HCT116 (cell line): ENCODE measurements at regions not wholly inside any gene's neighbourhood (a gene's known extent, or its start where the extent isn't known, plus 50 kb on each side); places are given as distances from the start of the nearest gene placed in this dataset.

Source experiments
- ATAC-seq: fragments of 200-7000 bp; cut with Tn5 transposase; 2 replicates; pipeline ENCODE4 v1.9.1; 2020; ENCODE audit warnings: mild to moderate bottlenecking, moderate library complexity
- BruUV-seq: library from RNA; stranded (reverse); fragments of 400-500 nt; replicated peaks from 2 replicates; lab custom pipeline; 2021; lab: Mats Ljungman, UMichigan
- CTCF ChIA-PET: fragments of 300-600 bp; sonication (Branson Sonifier 250); formaldehyde crosslinking; loops from one replicate; lab custom pipeline; 2021; ENCODE audit warnings: antibody characterized with exemption; lab: Charles Lee
- POLR2A ChIA-PET: fragments of 300-600, 350-600 bp; sonication (Branson Sonifier 250); formaldehyde crosslinking; loops from one replicate; lab custom pipeline; 2021; ENCODE audit warnings: antibody characterized with exemption; lab: Charles Lee
- RAD21 ChIA-PET, 2 experiments: fragments of 300-600 bp; sonication (Branson Sonifier 250); formaldehyde crosslinking; loops; one replicate each; lab custom pipeline; 2023; ENCODE audit warnings: low total read pairs in 2 of 2; ENCODE audit not compliant: uncharacterized antibody in 2 of 2, unreplicated experiment in 2 of 2, low non-redundant PET in 1 of 2; lab: Charles Lee
- DNase-seq: peaks from one replicate; pipeline ENCODE4 v3.0.0-alpha.2; 2010; ENCODE audit warnings: low read depth, low spot score
- H2AFZ ChIP-seq: fragments of 200-600 bp; shearing (Covaris generic), sonication (generic); 2 replicates; pipeline ENCODE4 v1.6.1; 2017; ENCODE audit warnings: low read depth, mixed run types, mixed read lengths, antibody characterized with exemption, low read length; ENCODE audit not compliant: poor library complexity, severe bottlenecking
- H3K27ac ChIP-seq: 2 replicates; pipeline ENCODE4 v1.5.1; 2012; ENCODE audit warnings: low read depth, low read length
- H3K27me3 ChIP-seq: fragments of 200-600 bp; sonication (generic); 2 replicates; pipeline ENCODE4 v1.6.1; 2016; ENCODE audit warnings: mixed run types, low read length, mixed read lengths; ENCODE audit not compliant: insufficient read depth
- H3K36me3 ChIP-seq, 2 experiments: fragments of 200-500 bp in 1 of 2; fragments of 200-600 bp in 1 of 2; sonication (Bioruptor generic) in 1 of 2; sonication (generic) in 1 of 2; 2 replicates each; pipeline versions ENCODE4 v1.5.1 to v1.6.1; 2014 to 2016; ENCODE audit warnings: low read length in 2 of 2, inconsistent platforms in 1 of 2, mixed read lengths in 1 of 2, mixed run types in 1 of 2; ENCODE audit not compliant: insufficient read depth in 2 of 2, control insufficient read depth in 1 of 2
- H3K4me1 ChIP-seq, 2 experiments: fragments of 200-600 bp in 1 of 2; sonication (generic) in 1 of 2; 2 replicates each; pipeline versions ENCODE4 v1.5.1 to v1.6.1; 2012 to 2017; ENCODE audit warnings: low read length in 2 of 2, inconsistent platforms in 1 of 2, mild to moderate bottlenecking in 1 of 2, mixed read lengths in 1 of 2, mixed run types in 1 of 2, moderate library complexity in 1 of 2; ENCODE audit not compliant: insufficient read depth in 2 of 2, control insufficient read depth in 1 of 2
- H3K4me2 ChIP-seq: fragments of 200-600 bp; sonication (generic); 2 replicates; pipeline ENCODE4 v1.6.1; 2017; ENCODE audit warnings: mixed run types, low read length, mixed read lengths
- H3K4me3 ChIP-seq, 2 experiments: fragments of 200-600 bp in 1 of 2; sonication (generic) in 1 of 2; replicated peaks in 1 of 2; 2 replicates each; pipeline ENCODE4 v1.5.1; 2011 to 2016; ENCODE audit warnings: low read length in 2 of 2, control low read depth in 1 of 2, low read depth in 1 of 2, mild to moderate bottlenecking in 1 of 2, mixed read lengths in 1 of 2, mixed run types in 1 of 2
- H3K79me2 ChIP-seq: fragments of 200-600 bp; sonication (generic); 2 replicates; pipeline ENCODE4 v1.6.1; 2017; ENCODE audit warnings: mild to moderate bottlenecking, mixed run types, low read length, moderate library complexity, mixed read lengths; ENCODE audit not compliant: insufficient read depth
- H3K9ac ChIP-seq: fragments of 200-600 bp; sonication (generic); 2 replicates; pipeline ENCODE4 v1.6.1; 2016; ENCODE audit warnings: low read length, mixed read lengths
- H3K9me2 ChIP-seq: fragments of 200-600 bp; sonication (generic), shearing (Covaris generic); 2 replicates; pipeline ENCODE4 v1.6.1; 2017; ENCODE audit warnings: mixed run types, mild to moderate bottlenecking, moderate library complexity; ENCODE audit not compliant: insufficient read depth
- H3K9me3 ChIP-seq, 2 experiments: fragments of 200-500 bp in 1 of 2; fragments of 200-600 bp in 1 of 2; sonication (Bioruptor generic) in 1 of 2; sonication (generic) in 1 of 2; 2 replicates each; pipeline ENCODE4 v1.6.1; 2014 to 2017; ENCODE audit warnings: low read length in 2 of 2, mixed read lengths in 2 of 2, inconsistent platforms in 1 of 2, low read depth in 1 of 2, mild to moderate bottlenecking in 1 of 2, mixed run types in 1 of 2, moderate library complexity in 1 of 2; ENCODE audit not compliant: control insufficient read depth in 1 of 2, insufficient read depth in 1 of 2
- H4K20me1 ChIP-seq: fragments of 200-600 bp; sonication (generic), shearing (Covaris generic); 2 replicates; pipeline ENCODE4 v1.6.1; 2017; ENCODE audit warnings: mixed run types, mild to moderate bottlenecking, moderate library complexity; ENCODE audit not compliant: insufficient read depth
- CBX3 ChIP-seq: IDR thresholded peaks from 2 replicates; pipeline ENCODE4 v1.6.1; 2012; ENCODE audit warnings: low read depth
- ELF1 ChIP-seq: IDR thresholded peaks from 2 replicates; pipeline ENCODE4 v1.6.1; 2012; ENCODE audit warnings: low read depth, borderline replicate concordance
- EZH2phosphoT487 ChIP-seq: fragments of 200-600 bp; IDR thresholded peaks from 2 replicates; pipeline ENCODE4 v1.6.1; 2018; ENCODE audit warnings: antibody characterized with exemption, borderline replicate concordance
- JUND ChIP-seq: IDR thresholded peaks from 2 replicates; pipeline ENCODE4 v1.6.1; 2012
- RAD21 ChIP-seq: IDR thresholded peaks from 2 replicates; pipeline ENCODE4 v1.6.1; 2012; ENCODE audit warnings: low read depth, mild to moderate bottlenecking
- YY1 ChIP-seq: IDR thresholded peaks from 2 replicates; pipeline ENCODE4 v1.6.1; 2011; ENCODE audit warnings: low read length, low read depth, moderate library complexity, mild to moderate bottlenecking; ENCODE audit not compliant: insufficient replicate concordance; ENCODE audit errors: extremely low read depth
- ZFX ChIP-seq: fragments of 450-650 bp; IDR thresholded peaks from 2 replicates; pipeline ENCODE4 v1.6.1; 2017
- ZNF274 ChIP-seq: fragments of 200-500 bp; sonication (Bioruptor generic); IDR thresholded peaks from 2 replicates; pipeline ENCODE4 v1.6.1; 2014; ENCODE audit warnings: mild to moderate bottlenecking, low read depth, low read length, inconsistent platforms
- intact Hi-C: fragments of 100-400 bp; cut with micrococcal nuclease; formaldehyde crosslinking; loops from 2 replicates; pipeline ENCODE4 v1.10.0; 2022
- TF ChIP-seq, protein P1 (sequence below), 3 experiments: fragments of 200-600 bp in 1 of 3; sonication (generic) in 1 of 3; IDR thresholded peaks in 2 of 3; conservative IDR thresholded peaks in 1 of 3; 2 replicates each; pipeline ENCODE4 v1.5.1; 2012 to 2017; ENCODE audit warnings: low read depth in 2 of 3, low read length in 2 of 3, antibody characterized with exemption in 1 of 3, borderline replicate concordance in 1 of 3, control low read depth in 1 of 3, mild to moderate bottlenecking in 1 of 3, mixed read lengths in 1 of 3, mixed run types in 1 of 3, moderate library complexity in 1 of 3; ENCODE audit not compliant: insufficient read depth in 1 of 3
- TF ChIP-seq, protein P2 (sequence below): IDR thresholded peaks from 2 replicates; pipeline ENCODE4 v1.6.1; 2011; ENCODE audit warnings: mild to moderate bottlenecking, low read length, moderate library complexity; ENCODE audit not compliant: insufficient replicate concordance; ENCODE audit errors: extremely low read depth

GRCh38 chr2:176464886-176465564, 195.8 kb downstream of the MTX2 start:
- ATAC-seq, result peak; percentile 53; the same call in 1 of the 2 replicates
- no peak overlapping the region for H2AFZ ChIP-seq
- POLR2A ChIA-PET, result no interaction called here

More at GRCh38 chr2:176464886-176465564, 195.8 kb downstream of the MTX2 start:
- no peaks in the 10 kb centered on the region for H3K4me1 ChIP-seq
- H3K36me3 ChIP-seq, result no peaks in the 10 kb centered on the region
- H3K27ac ChIP-seq, result no peak overlapping the region
- no peaks in the 10 kb centered on the region for H3K79me2 ChIP-seq
- ChIA-PET CTCF (interaction anchor here (1.9 kb wide), 1 partner anchor 10 kb away, joined by 13 read pairs; no protein-coding TSS in a partner anchor), RAD21 (no interaction called here)
- no peak overlapping the region for H3K9ac ChIP-seq
- no peak for DNase-seq
- no peak overlapping the region for H3K4me3 ChIP-seq
- TF ChIP-seq, protein P1, sequence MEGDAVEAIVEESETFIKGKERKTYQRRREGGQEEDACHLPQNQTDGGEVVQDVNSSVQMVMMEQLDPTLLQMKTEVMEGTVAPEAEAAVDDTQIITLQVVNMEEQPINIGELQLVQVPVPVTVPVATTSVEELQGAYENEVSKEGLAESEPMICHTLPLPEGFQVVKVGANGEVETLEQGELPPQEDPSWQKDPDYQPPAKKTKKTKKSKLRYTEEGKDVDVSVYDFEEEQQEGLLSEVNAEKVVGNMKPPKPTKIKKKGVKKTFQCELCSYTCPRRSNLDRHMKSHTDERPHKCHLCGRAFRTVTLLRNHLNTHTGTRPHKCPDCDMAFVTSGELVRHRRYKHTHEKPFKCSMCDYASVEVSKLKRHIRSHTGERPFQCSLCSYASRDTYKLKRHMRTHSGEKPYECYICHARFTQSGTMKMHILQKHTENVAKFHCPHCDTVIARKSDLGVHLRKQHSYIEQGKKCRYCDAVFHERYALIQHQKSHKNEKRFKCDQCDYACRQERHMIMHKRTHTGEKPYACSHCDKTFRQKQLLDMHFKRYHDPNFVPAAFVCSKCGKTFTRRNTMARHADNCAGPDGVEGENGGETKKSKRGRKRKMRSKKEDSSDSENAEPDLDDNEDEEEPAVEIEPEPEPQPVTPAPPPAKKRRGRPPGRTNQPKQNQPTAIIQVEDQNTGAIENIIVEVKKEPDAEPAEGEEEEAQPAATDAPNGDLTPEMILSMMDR (IDR thresholded peaks at IDR 0.05 in 2 of 3, conservative IDR thresholded peaks at IDR 0.05 in 1 of 3; ENCODE audit: borderline replicate concordance in 1 of 3, insufficient read depth in 1 of 3, low read depth in 2 of 3, low read length in 2 of 3), result no peak
- TF ChIP-seq, protein P2, sequence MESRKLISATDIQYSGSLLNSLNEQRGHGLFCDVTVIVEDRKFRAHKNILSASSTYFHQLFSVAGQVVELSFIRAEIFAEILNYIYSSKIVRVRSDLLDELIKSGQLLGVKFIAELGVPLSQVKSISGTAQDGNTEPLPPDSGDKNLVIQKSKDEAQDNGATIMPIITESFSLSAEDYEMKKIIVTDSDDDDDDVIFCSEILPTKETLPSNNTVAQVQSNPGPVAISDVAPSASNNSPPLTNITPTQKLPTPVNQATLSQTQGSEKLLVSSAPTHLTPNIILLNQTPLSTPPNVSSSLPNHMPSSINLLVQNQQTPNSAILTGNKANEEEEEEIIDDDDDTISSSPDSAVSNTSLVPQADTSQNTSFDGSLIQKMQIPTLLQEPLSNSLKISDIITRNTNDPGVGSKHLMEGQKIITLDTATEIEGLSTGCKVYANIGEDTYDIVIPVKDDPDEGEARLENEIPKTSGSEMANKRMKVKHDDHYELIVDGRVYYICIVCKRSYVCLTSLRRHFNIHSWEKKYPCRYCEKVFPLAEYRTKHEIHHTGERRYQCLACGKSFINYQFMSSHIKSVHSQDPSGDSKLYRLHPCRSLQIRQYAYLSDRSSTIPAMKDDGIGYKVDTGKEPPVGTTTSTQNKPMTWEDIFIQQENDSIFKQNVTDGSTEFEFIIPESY, result no peak
- TF ChIP-seq ZFX (no peak), YY1 (no peak), JUND (no peak), EZH2phosphoT487 (no peak), RAD21 (no peak), ZNF274 (no peak), ELF1 (no peak), CBX3 (no peak)
- H3K27me3 ChIP-seq, result no peaks in the 10 kb centered on the region
- intact Hi-C loops, result no loop called here
- no peaks in the 10 kb centered on the region for H3K9me2 ChIP-seq
- no TSS peak for BruUV-seq
- H4K20me1 ChIP-seq, result no peaks in the 10 kb centered on the region
- no peak overlapping the region for H3K4me2 ChIP-seq
- no peaks in the 10 kb centered on the region for H3K9me3 ChIP-seq
